Heart left ventricle (tissue), 13 donors: ENCODE measurements at regions not wholly inside any gene's neighbourhood (a gene's known extent, or its start where the extent isn't known, plus 50 kb on each side); places are given as distances from the start of the nearest gene placed in this dataset.

Source experiments
- POLR2A ChIP-seq, 2 donors: fragments of 450-650 bp; IDR thresholded peaks; one replicate each; pipeline ENCODE4 v1.6.1; 2017; ENCODE audit warnings: antibody characterized with exemption in 2 of 2, mild to moderate bottlenecking in 2 of 2, moderate library complexity in 2 of 2
- TF ChIP-seq, protein P1 (sequence below), 12 donors: fragments of 200-600 bp; sonication (generic) in 4 of 12; IDR thresholded peaks; one replicate each; pipeline versions ENCODE4 v1.5.0 to v1.8.0; 2018 to 2022; ENCODE audit warnings: antibody characterized with exemption in 12 of 12, mild to moderate bottlenecking in 5 of 12
- donor health status: ischemic (EF 13 %, LVEDD 7.1; RV severe dilation, severe dysfunction).
- donor health status: DM: no; HTN: yes; CAD: no.
- donor health status: DM: no; HTN: no; CAD: no.
- donor health status: ischemic (EF 25% LVEDD 6.9; RV normal size, moderate dysfunction).
- donor health status: ischemic (EF 25% LVEDD 5.7; RV mildly dilated, moderate dysfunction).
- donor health status: ischemic (EF 35%, LVEDD 5.7; RV mildly dilated, moderate dysfunction).
- donor health status: nonischemic (EF 11% LVEDD 7.7; RV severe dilation, severe dysfunction).
- donor health status: DM: yes; HTN: yes; CAD: no.
- donor health status: PGD.
- donor health status: ischemic (EF 29% LVEDD 5.4; RV normal size, mild dysfunction).
- donor health status: nonischemic (EF 23%, LVEDD 6.1; RV moderate dilation, normal function).

DNA sequence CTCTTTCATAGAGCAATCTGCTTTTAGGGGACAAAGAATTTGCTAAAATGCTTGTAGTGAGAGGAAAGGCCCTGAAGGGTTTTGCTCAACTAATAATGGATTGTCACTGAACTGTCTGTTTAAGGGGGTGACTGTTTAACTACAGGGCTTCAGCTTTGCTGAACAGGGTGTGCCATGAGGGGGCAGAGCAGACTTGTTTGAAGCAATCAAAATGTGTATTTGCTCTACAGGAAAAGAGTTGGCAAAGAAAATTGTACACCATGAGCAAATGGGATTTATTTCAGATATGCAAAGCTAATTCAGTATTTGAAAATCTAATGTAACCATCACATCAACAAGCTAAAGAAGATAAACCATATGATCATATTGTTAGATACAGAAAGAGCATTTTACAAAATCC is 154.3 kb downstream of the GABRG2 start:
- TF ChIP-seq, protein P1, sequence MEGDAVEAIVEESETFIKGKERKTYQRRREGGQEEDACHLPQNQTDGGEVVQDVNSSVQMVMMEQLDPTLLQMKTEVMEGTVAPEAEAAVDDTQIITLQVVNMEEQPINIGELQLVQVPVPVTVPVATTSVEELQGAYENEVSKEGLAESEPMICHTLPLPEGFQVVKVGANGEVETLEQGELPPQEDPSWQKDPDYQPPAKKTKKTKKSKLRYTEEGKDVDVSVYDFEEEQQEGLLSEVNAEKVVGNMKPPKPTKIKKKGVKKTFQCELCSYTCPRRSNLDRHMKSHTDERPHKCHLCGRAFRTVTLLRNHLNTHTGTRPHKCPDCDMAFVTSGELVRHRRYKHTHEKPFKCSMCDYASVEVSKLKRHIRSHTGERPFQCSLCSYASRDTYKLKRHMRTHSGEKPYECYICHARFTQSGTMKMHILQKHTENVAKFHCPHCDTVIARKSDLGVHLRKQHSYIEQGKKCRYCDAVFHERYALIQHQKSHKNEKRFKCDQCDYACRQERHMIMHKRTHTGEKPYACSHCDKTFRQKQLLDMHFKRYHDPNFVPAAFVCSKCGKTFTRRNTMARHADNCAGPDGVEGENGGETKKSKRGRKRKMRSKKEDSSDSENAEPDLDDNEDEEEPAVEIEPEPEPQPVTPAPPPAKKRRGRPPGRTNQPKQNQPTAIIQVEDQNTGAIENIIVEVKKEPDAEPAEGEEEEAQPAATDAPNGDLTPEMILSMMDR (IDR thresholded peaks at IDR 0.05): no peak
- no peak for TF ChIP-seq POLR2A (IDR thresholded peaks at IDR 0.05)
